ENCODE measurements at regions not wholly inside any gene's neighbourhood (a gene's known extent, or its start where the extent isn't known, plus 50 kb on each side); places are given as distances from the start of the nearest gene placed in this dataset.

DNA sequence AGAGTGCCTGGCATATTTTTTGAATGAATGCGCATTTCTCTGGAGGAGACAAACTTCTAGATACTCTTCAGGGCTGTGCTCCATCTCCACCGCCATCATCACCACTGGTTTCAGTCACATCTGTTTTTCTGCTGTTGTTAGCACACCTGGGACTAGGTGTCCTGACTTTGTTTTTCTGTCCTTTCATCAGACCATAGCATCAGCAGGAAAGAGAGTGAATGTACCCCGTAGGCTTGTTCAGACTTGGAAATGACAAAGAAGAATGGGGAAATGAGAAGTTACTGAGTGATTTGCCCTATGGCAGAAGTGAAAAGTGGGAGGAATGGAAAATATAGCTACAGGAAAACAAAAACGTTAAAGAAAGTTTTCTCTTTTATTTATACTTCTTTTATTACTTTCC is 965.2 kb upstream of the FANCL start (continued):
- TF ChIP-seq, protein P1, sequence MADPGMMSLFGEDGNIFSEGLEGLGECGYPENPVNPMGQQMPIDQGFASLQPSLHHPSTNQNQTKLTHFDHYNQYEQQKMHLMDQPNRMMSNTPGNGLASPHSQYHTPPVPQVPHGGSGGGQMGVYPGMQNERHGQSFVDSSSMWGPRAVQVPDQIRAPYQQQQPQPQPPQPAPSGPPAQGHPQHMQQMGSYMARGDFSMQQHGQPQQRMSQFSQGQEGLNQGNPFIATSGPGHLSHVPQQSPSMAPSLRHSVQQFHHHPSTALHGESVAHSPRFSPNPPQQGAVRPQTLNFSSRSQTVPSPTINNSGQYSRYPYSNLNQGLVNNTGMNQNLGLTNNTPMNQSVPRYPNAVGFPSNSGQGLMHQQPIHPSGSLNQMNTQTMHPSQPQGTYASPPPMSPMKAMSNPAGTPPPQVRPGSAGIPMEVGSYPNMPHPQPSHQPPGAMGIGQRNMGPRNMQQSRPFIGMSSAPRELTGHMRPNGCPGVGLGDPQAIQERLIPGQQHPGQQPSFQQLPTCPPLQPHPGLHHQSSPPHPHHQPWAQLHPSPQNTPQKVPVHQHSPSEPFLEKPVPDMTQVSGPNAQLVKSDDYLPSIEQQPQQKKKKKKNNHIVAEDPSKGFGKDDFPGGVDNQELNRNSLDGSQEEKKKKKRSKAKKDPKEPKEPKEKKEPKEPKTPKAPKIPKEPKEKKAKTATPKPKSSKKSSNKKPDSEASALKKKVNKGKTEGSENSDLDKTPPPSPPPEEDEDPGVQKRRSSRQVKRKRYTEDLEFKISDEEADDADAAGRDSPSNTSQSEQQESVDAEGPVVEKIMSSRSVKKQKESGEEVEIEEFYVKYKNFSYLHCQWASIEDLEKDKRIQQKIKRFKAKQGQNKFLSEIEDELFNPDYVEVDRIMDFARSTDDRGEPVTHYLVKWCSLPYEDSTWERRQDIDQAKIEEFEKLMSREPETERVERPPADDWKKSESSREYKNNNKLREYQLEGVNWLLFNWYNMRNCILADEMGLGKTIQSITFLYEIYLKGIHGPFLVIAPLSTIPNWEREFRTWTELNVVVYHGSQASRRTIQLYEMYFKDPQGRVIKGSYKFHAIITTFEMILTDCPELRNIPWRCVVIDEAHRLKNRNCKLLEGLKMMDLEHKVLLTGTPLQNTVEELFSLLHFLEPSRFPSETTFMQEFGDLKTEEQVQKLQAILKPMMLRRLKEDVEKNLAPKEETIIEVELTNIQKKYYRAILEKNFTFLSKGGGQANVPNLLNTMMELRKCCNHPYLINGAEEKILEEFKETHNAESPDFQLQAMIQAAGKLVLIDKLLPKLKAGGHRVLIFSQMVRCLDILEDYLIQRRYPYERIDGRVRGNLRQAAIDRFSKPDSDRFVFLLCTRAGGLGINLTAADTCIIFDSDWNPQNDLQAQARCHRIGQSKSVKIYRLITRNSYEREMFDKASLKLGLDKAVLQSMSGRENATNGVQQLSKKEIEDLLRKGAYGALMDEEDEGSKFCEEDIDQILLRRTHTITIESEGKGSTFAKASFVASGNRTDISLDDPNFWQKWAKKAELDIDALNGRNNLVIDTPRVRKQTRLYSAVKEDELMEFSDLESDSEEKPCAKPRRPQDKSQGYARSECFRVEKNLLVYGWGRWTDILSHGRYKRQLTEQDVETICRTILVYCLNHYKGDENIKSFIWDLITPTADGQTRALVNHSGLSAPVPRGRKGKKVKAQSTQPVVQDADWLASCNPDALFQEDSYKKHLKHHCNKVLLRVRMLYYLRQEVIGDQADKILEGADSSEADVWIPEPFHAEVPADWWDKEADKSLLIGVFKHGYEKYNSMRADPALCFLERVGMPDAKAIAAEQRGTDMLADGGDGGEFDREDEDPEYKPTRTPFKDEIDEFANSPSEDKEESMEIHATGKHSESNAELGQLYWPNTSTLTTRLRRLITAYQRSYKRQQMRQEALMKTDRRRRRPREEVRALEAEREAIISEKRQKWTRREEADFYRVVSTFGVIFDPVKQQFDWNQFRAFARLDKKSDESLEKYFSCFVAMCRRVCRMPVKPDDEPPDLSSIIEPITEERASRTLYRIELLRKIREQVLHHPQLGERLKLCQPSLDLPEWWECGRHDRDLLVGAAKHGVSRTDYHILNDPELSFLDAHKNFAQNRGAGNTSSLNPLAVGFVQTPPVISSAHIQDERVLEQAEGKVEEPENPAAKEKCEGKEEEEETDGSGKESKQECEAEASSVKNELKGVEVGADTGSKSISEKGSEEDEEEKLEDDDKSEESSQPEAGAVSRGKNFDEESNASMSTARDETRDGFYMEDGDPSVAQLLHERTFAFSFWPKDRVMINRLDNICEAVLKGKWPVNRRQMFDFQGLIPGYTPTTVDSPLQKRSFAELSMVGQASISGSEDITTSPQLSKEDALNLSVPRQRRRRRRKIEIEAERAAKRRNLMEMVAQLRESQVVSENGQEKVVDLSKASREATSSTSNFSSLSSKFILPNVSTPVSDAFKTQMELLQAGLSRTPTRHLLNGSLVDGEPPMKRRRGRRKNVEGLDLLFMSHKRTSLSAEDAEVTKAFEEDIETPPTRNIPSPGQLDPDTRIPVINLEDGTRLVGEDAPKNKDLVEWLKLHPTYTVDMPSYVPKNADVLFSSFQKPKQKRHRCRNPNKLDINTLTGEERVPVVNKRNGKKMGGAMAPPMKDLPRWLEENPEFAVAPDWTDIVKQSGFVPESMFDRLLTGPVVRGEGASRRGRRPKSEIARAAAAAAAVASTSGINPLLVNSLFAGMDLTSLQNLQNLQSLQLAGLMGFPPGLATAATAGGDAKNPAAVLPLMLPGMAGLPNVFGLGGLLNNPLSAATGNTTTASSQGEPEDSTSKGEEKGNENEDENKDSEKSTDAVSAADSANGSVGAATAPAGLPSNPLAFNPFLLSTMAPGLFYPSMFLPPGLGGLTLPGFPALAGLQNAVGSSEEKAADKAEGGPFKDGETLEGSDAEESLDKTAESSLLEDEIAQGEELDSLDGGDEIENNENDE (IDR thresholded peaks at IDR 0.05; ENCODE audit: insufficient replicate concordance, low read length), result no peak
- no peak for TF ChIP-seq TCF12 (IDR thresholded peaks at IDR 0.05; ENCODE audit: low read depth, low read length)
- no peak for TF ChIP-seq EP300 (IDR thresholded peaks at IDR 0.05; ENCODE audit: borderline replicate concordance in 1 of 2, low read depth in 2 of 2, low read length in 2 of 2)
- TF ChIP-seq SP1 (IDR thresholded peaks at IDR 0.05; ENCODE audit: low read depth, low read length), result no peak
- TF ChIP-seq ASH2L (IDR thresholded peaks at IDR 0.05; ENCODE audit: low read length), result no peak
